ENCODE measurements at regions not wholly inside any gene's neighbourhood (a gene's known extent, or its start where the extent isn't known, plus 50 kb on each side); places are given as distances from the start of the nearest gene placed in this dataset.

DNA sequence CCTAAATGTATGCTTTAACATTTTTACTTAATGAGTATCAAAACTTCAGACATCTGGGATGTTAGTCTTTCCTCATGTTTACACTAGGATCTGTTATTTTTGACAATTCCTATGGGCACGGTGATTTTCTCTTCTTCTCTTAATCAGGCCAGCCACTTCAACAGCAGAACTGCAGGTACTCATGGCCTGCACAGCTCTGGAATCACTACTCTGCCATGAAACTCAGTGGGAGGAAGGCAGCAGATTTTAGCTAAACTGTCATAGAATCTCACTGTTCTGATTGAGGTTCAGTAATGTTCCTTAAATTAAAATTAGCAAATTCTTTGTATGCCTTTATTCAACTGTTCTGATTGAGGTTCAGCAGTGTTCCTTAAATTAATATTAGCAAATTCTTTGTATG is 1083.0 kb downstream of the SLITRK5 start:
- Histone ChIP-seq H3K9ac (ENCODE audit: insufficient read length) (no peak overlapping the region), H3K27ac (no peak overlapping the region), H3K9me3 (ENCODE audit: low read depth, low read length) (no peaks in the 10 kb centered on the region), H3K4me3 (no peak overlapping the region), H3K36me3 (ENCODE audit: insufficient read depth, low read length) (no peaks in the 10 kb centered on the region)
- DNase-seq (ENCODE audit: low read depth, low spot score), result no peak
- no peak for TF ChIP-seq POLR2AphosphoS5 (IDR thresholded peaks at IDR 0.05; ENCODE audit: borderline replicate concordance, low read depth, low read length)
- TF ChIP-seq EZH2 (IDR thresholded peaks at IDR 0.05), result no peak
- no peak for TF ChIP-seq FOXP2 (optimal IDR thresholded peaks at IDR 0.05; ENCODE audit: control extremely low read depth, extremely low read length, insufficient read depth)

DNA sequence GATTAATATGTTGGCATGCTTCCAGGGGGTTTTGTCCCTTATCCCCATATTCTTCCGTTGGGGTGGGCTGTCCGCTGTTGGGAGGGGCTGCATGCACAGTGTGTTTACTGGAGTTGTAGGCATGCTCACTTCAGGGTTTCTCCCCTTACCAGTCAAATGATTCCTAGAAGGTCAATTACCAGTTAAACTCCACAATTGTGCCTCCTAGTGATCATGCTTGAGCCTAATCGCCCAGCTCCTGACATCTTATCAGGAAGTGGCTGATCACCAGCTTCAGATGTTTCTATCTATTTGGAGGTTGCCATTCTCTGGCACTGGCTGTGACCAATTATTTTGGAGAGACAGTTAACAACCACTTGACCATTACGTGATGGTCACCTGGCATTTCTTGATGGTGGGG is 1090.0 kb downstream of the SLITRK5 start:
- Histone ChIP-seq H3K4me3 (no peak overlapping the region), H3K27ac (no peak overlapping the region), H3K36me3 (ENCODE audit: insufficient read depth, low read length) (no peaks in the 10 kb centered on the region), H3K9me3 (ENCODE audit: low read depth, low read length) (no peaks in the 10 kb centered on the region), H3K9ac (ENCODE audit: insufficient read length) (no peak overlapping the region)
- no peak for DNase-seq (ENCODE audit: low read depth, low spot score)
- no peak for TF ChIP-seq FOXP2 (optimal IDR thresholded peaks at IDR 0.05; ENCODE audit: control extremely low read depth, extremely low read length, insufficient read depth)
- no peak for TF ChIP-seq EZH2 (IDR thresholded peaks at IDR 0.05)
- no peak for TF ChIP-seq POLR2AphosphoS5 (IDR thresholded peaks at IDR 0.05; ENCODE audit: borderline replicate concordance, low read depth, low read length)

DNA sequence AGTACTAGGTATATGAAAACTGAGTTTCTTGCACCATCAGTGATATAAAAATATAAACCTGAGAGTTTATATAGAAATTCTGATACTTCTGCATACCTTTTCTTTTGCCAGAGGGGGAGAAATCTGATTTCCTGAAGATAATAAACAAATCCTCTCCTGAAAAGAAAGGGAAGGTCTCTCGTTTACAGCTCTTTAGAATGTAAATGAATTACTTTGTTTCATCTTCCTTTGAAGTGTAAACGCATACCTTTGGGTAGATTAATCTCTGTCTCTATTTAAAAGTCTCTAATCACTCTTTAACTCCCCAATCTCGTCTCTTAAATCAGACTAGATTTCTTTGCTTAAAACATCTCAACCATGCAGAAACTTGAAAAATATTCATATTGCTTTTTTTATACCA is 1092.9 kb downstream of the SLITRK5 start:
- H3K27ac ChIP-seq, result no peak overlapping the region
- H3K4me3 ChIP-seq, result no peak overlapping the region
- DNase-seq (ENCODE audit: low read depth, low spot score), result no peak
- H3K9me3 ChIP-seq (ENCODE audit: low read depth, low read length), result no peaks in the 10 kb centered on the region
- no peak overlapping the region for H3K9ac ChIP-seq (ENCODE audit: insufficient read length)
- H3K36me3 ChIP-seq (ENCODE audit: insufficient read depth, low read length), result no peaks in the 10 kb centered on the region
- no peak for TF ChIP-seq POLR2AphosphoS5 (IDR thresholded peaks at IDR 0.05; ENCODE audit: borderline replicate concordance, low read depth, low read length)
- TF ChIP-seq FOXP2 (optimal IDR thresholded peaks at IDR 0.05; ENCODE audit: control extremely low read depth, extremely low read length, insufficient read depth), result no peak
- TF ChIP-seq EZH2 (IDR thresholded peaks at IDR 0.05), result no peak

DNA sequence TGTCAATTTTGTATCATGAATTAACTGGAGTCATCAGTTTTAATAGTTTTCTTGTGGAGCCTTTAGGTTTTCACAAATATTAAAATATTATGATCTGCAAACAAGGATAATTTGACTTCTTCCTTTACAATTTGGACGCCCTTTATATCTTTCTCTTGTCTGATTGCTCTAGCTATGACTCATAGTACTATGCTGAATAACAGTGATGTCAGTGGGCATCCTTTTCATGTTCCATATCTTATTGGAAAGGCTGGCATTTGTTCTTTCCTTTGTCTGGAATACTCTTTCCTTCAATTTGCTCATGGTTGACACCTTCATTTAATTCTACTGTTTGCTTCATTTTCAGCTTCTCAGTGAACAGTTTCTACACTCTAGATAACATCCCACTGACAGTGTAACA is 1129.3 kb downstream of the SLITRK5 start:
- Histone ChIP-seq H3K27ac (no peak overlapping the region), H3K9me3 (ENCODE audit: low read depth, low read length) (no peaks in the 10 kb centered on the region), H3K4me3 (no peak overlapping the region), H3K9ac (ENCODE audit: insufficient read length) (no peak overlapping the region), H3K36me3 (ENCODE audit: insufficient read depth, low read length) (no peaks in the 10 kb centered on the region)
- no peak for DNase-seq (ENCODE audit: low read depth, low spot score)
- no peak for TF ChIP-seq POLR2AphosphoS5 (IDR thresholded peaks at IDR 0.05; ENCODE audit: borderline replicate concordance, low read depth, low read length)
- no peak for TF ChIP-seq FOXP2 (optimal IDR thresholded peaks at IDR 0.05; ENCODE audit: control extremely low read depth, extremely low read length, insufficient read depth)
- TF ChIP-seq EZH2 (IDR thresholded peaks at IDR 0.05), result no peak

DNA sequence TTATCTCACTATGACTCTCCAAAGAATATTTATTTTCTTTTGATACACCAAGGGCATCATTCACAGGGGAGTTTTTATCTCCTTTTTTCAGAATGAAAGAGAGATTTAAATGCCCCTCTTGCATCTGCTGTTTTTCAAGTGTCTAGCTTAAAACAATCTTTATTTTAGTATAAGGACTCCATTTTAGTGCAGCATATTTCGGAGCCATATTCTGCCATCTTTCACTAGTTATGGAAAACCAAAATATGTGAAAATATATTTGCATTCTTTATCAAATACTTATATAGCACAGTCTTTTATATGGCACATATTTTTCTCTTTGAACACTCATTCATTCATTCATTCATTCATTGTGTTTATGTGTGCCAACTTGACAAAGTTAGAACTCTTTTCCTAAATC is 1130.2 kb downstream of the SLITRK5 start:
- TF ChIP-seq EZH2 (IDR thresholded peaks at IDR 0.05), result no peak
- TF ChIP-seq FOXP2 (optimal IDR thresholded peaks at IDR 0.05; ENCODE audit: control extremely low read depth, extremely low read length, insufficient read depth), result no peak
- TF ChIP-seq POLR2AphosphoS5 (IDR thresholded peaks at IDR 0.05; ENCODE audit: borderline replicate concordance, low read depth, low read length), result no peak
- no peak for DNase-seq (ENCODE audit: low read depth, low spot score)
- Histone ChIP-seq H3K36me3 (ENCODE audit: insufficient read depth, low read length) (no peaks in the 10 kb centered on the region), H3K27ac (no peak overlapping the region), H3K9ac (ENCODE audit: insufficient read length) (no peak overlapping the region), H3K9me3 (ENCODE audit: low read depth, low read length) (no peaks in the 10 kb centered on the region), H3K4me3 (no peak overlapping the region)

DNA sequence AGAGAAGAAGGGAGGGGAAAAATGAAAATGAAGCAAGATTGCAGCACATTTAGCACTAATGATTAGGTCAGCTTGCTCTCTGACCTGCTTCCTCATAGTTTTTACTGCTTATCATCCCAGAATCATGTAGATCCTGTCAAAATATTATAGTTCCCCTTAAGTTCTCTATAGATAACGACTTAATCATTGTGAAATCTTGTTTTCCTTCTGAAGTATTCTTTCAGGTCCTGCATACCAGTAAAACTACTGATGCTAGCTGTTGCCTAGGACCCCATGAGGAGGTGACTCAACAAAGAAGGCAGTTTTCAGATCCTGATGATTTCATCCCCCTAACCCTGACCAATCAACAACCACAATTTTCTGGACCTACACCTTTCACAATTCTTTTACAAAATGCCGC is 1131.7 kb downstream of the SLITRK5 start:
- H3K27ac ChIP-seq, result no peak overlapping the region
- H3K9me3 ChIP-seq (ENCODE audit: low read depth, low read length), result no peaks in the 10 kb centered on the region
- no peak for DNase-seq (ENCODE audit: low read depth, low spot score)
- H3K36me3 ChIP-seq (ENCODE audit: insufficient read depth, low read length), result no peaks in the 10 kb centered on the region
- TF ChIP-seq POLR2AphosphoS5 (IDR thresholded peaks at IDR 0.05; ENCODE audit: borderline replicate concordance, low read depth, low read length), result no peak
- no peak overlapping the region for H3K4me3 ChIP-seq
- no peak overlapping the region for H3K9ac ChIP-seq (ENCODE audit: insufficient read length)

DNA sequence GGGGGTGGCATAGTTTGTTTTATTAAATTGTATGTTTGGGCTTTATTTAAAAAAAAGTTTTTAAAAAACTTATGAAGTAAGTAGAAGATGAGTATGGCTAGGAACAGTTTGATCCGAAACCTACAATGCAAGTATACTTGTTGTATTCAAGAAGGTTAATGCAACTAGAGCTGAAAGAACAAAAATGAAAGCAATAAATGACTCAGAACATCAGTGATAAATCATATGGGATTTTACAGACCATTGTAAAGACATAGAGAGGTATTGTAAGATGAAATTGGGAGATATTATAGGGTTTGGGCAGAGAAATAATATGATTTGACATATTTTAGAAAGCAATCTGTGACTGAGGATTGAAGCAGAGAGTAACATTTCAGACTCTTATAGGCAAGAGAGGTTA is 1135.3 kb downstream of the SLITRK5 start:
- Histone ChIP-seq H3K36me3 (ENCODE audit: insufficient read depth, low read length) (no peaks in the 10 kb centered on the region), H3K9me3 (ENCODE audit: low read depth, low read length) (no peaks in the 10 kb centered on the region), H3K9ac (ENCODE audit: insufficient read length) (no peak overlapping the region), H3K27ac (no peak overlapping the region), H3K4me3 (no peak overlapping the region)
- TF ChIP-seq FOXP2 (optimal IDR thresholded peaks at IDR 0.05; ENCODE audit: control extremely low read depth, extremely low read length, insufficient read depth) (no peak), POLR2AphosphoS5 (IDR thresholded peaks at IDR 0.05; ENCODE audit: borderline replicate concordance, low read depth, low read length) (no peak), EZH2 (IDR thresholded peaks at IDR 0.05) (no peak)
- no peak for DNase-seq (ENCODE audit: low read depth, low spot score)

DNA sequence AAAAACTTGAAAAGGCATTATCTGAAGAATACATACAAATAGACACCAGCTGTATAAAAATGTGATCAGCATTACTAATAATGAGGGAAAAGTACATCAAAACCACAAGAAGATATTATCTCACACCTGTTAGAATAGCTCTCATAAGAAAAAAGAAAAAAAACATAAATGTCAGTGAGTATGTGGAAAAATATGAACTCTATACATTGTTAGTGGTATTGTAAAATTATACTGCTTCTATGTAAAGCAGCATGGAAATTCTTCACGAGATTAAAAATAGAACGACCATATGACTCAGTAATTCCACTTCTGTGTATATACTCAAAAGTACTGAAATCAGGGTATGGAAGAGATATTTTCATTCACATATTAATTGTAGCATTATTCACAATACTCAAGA is 1146.4 kb downstream of the SLITRK5 start:
- no peak for DNase-seq (ENCODE audit: low read depth, low spot score)
- Histone ChIP-seq H3K9me3 (ENCODE audit: low read depth, low read length) (no peaks in the 10 kb centered on the region), H3K9ac (ENCODE audit: insufficient read length) (no peak overlapping the region), H3K36me3 (ENCODE audit: insufficient read depth, low read length) (no peaks in the 10 kb centered on the region), H3K4me3 (no peak overlapping the region), H3K27ac (no peak overlapping the region)
- TF ChIP-seq POLR2AphosphoS5 (IDR thresholded peaks at IDR 0.05; ENCODE audit: borderline replicate concordance, low read depth, low read length) (no peak), FOXP2 (optimal IDR thresholded peaks at IDR 0.05; ENCODE audit: control extremely low read depth, extremely low read length, insufficient read depth) (no peak), EZH2 (IDR thresholded peaks at IDR 0.05) (no peak)

DNA sequence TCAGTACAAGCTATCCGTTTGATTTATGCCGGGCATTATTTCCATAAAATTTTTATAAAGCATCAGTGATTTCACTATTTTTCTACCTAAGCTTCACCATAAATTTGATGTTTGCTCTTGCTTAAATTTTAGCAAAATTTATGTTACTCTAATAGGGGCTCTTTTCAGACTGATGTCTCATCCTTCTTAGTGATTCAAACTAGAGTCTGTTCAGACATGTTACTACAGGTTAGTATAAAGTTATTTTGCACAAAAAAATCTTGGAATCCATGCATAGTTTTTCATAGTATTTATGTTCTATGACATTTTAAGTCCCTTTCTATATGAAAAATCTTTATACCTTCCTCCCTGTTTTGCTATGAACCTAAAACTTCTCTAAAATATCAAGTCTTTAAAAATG is 1151.9 kb downstream of the SLITRK5 start:
- H3K4me3 ChIP-seq, result no peak overlapping the region
- no peak overlapping the region for H3K9ac ChIP-seq (ENCODE audit: insufficient read length)
- no peaks in the 10 kb centered on the region for H3K36me3 ChIP-seq (ENCODE audit: insufficient read depth, low read length)
- no peaks in the 10 kb centered on the region for H3K9me3 ChIP-seq (ENCODE audit: low read depth, low read length)
- no peak overlapping the region for H3K27ac ChIP-seq
- DNase-seq (ENCODE audit: low read depth, low spot score), result no peak
- TF ChIP-seq EZH2 (IDR thresholded peaks at IDR 0.05) (no peak), FOXP2 (optimal IDR thresholded peaks at IDR 0.05; ENCODE audit: control extremely low read depth, extremely low read length, insufficient read depth) (no peak), POLR2AphosphoS5 (IDR thresholded peaks at IDR 0.05; ENCODE audit: borderline replicate concordance, low read depth, low read length) (no peak)
